Endothelial cell (in vitro differentiated cells): ENCODE measurements at regions not wholly inside any gene's neighbourhood (a gene's known extent, or its start where the extent isn't known, plus 50 kb on each side); places are given as distances from the start of the nearest gene placed in this dataset.

ENCODE experiments used
- DNase-seq: peaks from one replicate; pipeline ENCODE4 v3.0.0; 2021; ENCODE audit warnings: low spot score
- H3K27ac Mint-ChIP-seq: one replicate; pipeline ENCODE4 v1.8.0; 2021; ENCODE audit warnings: mixed read lengths, inconsistent platforms; ENCODE audit not compliant: unreplicated experiment
- H3K27me3 Mint-ChIP-seq: one replicate; pipeline ENCODE4 v1.8.0; 2021; ENCODE audit warnings: mild to moderate bottlenecking, moderate library complexity, mixed read lengths, inconsistent platforms; ENCODE audit not compliant: unreplicated experiment
- H3K36me3 Mint-ChIP-seq: one replicate; pipeline ENCODE4 v1.8.0; 2021; ENCODE audit warnings: mild to moderate bottlenecking, low read depth, mixed read lengths, inconsistent platforms; ENCODE audit not compliant: unreplicated experiment
- H3K4me1 Mint-ChIP-seq: one replicate; pipeline ENCODE4 v1.8.0; 2021; ENCODE audit warnings: mild to moderate bottlenecking, mixed read lengths, inconsistent platforms; ENCODE audit not compliant: unreplicated experiment
- H3K4me3 Mint-ChIP-seq: one replicate; pipeline ENCODE4 v1.8.0; 2021; ENCODE audit warnings: mild to moderate bottlenecking, mixed read lengths, inconsistent platforms; ENCODE audit not compliant: unreplicated experiment
- H3K9me3 Mint-ChIP-seq: one replicate; pipeline ENCODE4 v1.8.0; 2021; ENCODE audit warnings: mixed read lengths, inconsistent platforms; ENCODE audit not compliant: unreplicated experiment
- CTCF ChIP-seq: fragments of 200-600 bp; sonication (generic); IDR thresholded peaks from one replicate; pipeline ENCODE4 v1.5.0; 2021; ENCODE audit warnings: antibody characterized with exemption; ENCODE audit not compliant: unreplicated experiment

- no peak for DNase-seq
- no peak overlapping the region for H3K4me3 Mint-ChIP-seq
- no peaks in the 10 kb centered on the region for H3K36me3 Mint-ChIP-seq
- no peaks in the 10 kb centered on the region for H3K27me3 Mint-ChIP-seq
- TF ChIP-seq CTCF = no peak
- no peak overlapping the region for H3K27ac Mint-ChIP-seq
- H3K9me3 Mint-ChIP-seq = no peaks in the 10 kb centered on the region
- no peaks in the 10 kb centered on the region for H3K4me1 Mint-ChIP-seq
Observed at GRCh38 chr21:28148400-28149064, 844.1 kb downstream of the LTN1 start.

DNA sequence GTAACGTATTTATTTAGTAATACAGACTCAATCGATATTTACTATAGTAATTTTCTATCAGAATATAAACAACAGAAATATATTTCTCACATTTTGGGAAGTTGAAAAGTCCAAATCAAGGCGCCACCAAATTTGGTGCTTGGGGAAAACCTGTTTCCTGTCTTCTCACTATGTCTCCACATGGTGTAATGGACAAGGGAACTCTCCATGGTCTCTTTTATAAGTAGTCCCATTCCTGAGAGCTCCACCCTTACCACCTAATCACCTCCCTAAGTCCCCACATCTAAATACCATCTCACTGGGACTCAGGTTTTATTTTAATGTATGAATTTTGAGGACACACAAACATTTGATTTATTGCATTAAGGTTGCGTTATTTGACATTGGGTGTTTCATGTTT lies 848.0 kb downstream of the LTN1 start:
- TF ChIP-seq CTCF = no peak

DNA sequence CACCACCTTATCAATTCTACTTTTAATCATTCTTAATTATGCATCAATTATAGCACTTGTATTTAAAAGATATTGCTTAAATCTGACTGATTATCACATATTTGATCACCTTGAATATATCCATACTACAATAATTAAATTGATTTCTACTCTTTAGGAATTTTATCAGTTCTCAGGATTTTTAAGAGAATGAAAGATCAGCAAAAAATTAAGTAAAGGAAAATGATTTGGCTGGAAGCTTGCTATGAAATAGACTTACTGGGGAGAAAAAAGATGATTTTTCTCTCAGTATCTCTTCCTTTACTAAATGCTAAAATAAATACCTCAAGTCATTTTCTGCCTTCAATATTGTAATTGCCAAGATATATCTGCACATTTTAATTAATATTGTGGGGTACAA lies 848.6 kb downstream of the LTN1 start:
- no peak for TF ChIP-seq CTCF
- no peak for DNase-seq
- H3K27ac Mint-ChIP-seq = no peak overlapping the region
- no peaks in the 10 kb centered on the region for H3K9me3 Mint-ChIP-seq
- H3K36me3 Mint-ChIP-seq = no peaks in the 10 kb centered on the region
- peaks cover 1% of the 10 kb centered on the region for H3K27me3 Mint-ChIP-seq
- no peaks in the 10 kb centered on the region for H3K4me1 Mint-ChIP-seq
- no peak overlapping the region for H3K4me3 Mint-ChIP-seq

More for the DNA sequence above, 848.0 kb downstream of the LTN1 start:
- H3K27me3 Mint-ChIP-seq = peaks cover 1% of the 10 kb centered on the region
- no peak for DNase-seq
- no peak overlapping the region for H3K27ac Mint-ChIP-seq
- H3K4me1 Mint-ChIP-seq = no peaks in the 10 kb centered on the region
- no peak overlapping the region for H3K4me3 Mint-ChIP-seq
- H3K36me3 Mint-ChIP-seq = no peaks in the 10 kb centered on the region
- H3K9me3 Mint-ChIP-seq = no peaks in the 10 kb centered on the region

GRCh38 chr21:28142697-28143096 lies 850.0 kb downstream of the LTN1 start:
- Mint-ChIP-seq H3K4me3 (no peak overlapping the region), H3K27ac (no peak overlapping the region), H3K9me3 (no peaks in the 10 kb centered on the region), H3K27me3 (peaks cover 1% of the 10 kb centered on the region), H3K36me3 (no peaks in the 10 kb centered on the region), H3K4me1 (no peaks in the 10 kb centered on the region)
- TF ChIP-seq CTCF = no peak
- DNase-seq = no peak

DNA sequence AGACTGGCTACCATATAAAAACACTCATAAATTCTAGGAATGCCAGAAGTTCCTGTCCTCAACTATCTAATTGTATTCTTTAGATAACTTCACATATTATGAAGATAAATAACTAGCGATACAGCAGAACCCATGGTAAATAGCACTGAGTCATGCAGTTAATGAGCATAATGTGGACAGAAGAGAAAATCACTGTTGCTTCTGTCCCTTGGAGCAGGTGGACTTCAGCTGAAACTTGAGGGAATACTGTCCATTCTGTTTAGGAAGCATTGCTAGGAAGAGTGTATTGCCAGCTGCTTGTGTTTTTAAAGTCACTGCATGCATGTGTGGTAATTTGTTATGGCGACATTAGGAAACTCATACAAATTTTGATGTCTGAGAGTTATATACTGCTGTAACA lies 854.4 kb downstream of the LTN1 start:
- H3K27me3 Mint-ChIP-seq = peaks cover 1% of the 10 kb centered on the region
- no peaks in the 10 kb centered on the region for H3K4me1 Mint-ChIP-seq
- DNase-seq = no peak
- H3K27ac Mint-ChIP-seq = no peak overlapping the region
- H3K4me3 Mint-ChIP-seq = no peak overlapping the region
- H3K9me3 Mint-ChIP-seq = no peaks in the 10 kb centered on the region
- TF ChIP-seq CTCF = no peak
- H3K36me3 Mint-ChIP-seq = no peaks in the 10 kb centered on the region
